ENCODE measurements at regions not wholly inside any gene's neighbourhood (a gene's known extent, or its start where the extent isn't known, plus 50 kb on each side); places are given as distances from the start of the nearest gene placed in this dataset.

GRCh38 chr1:36582066-36582755, 99.5 kb upstream of the CSF3R start:
- no peak for DNase-seq (ENCODE audit: low read depth, low spot score)

GRCh38 chr1:36580524-36580923, 97.8 kb upstream of the CSF3R start:
- no peak for DNase-seq (ENCODE audit: low read depth, low spot score)

GRCh38 chr1:36579039-36579438, 96.3 kb upstream of the CSF3R start:
- DNase-seq (ENCODE audit: low read depth, low spot score), result no peak

- DNase-seq (ENCODE audit: low read depth, low spot score), result no peak
These were observed 93.9 kb upstream of the CSF3R start for GRCh38 chr1:36576551-36577110.

GRCh38 chr1:36576118-36576517, 93.4 kb upstream of the CSF3R start:
- no peak for DNase-seq (ENCODE audit: low read depth, low spot score)

GRCh38 chr1:36573445-36573844, 90.7 kb upstream of the CSF3R start:
- DNase-seq (ENCODE audit: low read depth, low spot score), result no peak

GRCh38 chr1:36572906-36573305, 90.2 kb upstream of the CSF3R start:
- DNase-seq (ENCODE audit: low read depth, low spot score), result no peak

- no peak for DNase-seq (ENCODE audit: low read depth, low spot score)
These were observed 89.5 kb upstream of the CSF3R start for GRCh38 chr1:36572142-36572715.

GRCh38 chr1:36571106-36571505, 88.4 kb upstream of the CSF3R start:
- DNase-seq (ENCODE audit: low read depth, low spot score), result no peak

- no peak for DNase-seq (ENCODE audit: low read depth, low spot score)
These were observed 87.9 kb upstream of the CSF3R start for GRCh38 chr1:36570478-36571060.

GRCh38 chr1:36570006-36570405, 87.3 kb upstream of the CSF3R start:
- no peak for DNase-seq (ENCODE audit: low read depth, low spot score)

- no peak for DNase-seq (ENCODE audit: low read depth, low spot score)
These were observed 85.1 kb upstream of the CSF3R start for GRCh38 chr1:36567601-36568341.

- DNase-seq (ENCODE audit: low read depth, low spot score), result no peak
These were observed 83.1 kb upstream of the CSF3R start for GRCh38 chr1:36565576-36566501.

GRCh38 chr1:36562181-36562685, 79.5 kb upstream of the CSF3R start:
- no peak for DNase-seq (ENCODE audit: low read depth, low spot score)

GRCh38 chr1:36561361-36561724, 78.6 kb upstream of the CSF3R start:
- no peak for DNase-seq (ENCODE audit: low read depth, low spot score)

- no peak for DNase-seq (ENCODE audit: low read depth, low spot score)
These were observed 78.1 kb upstream of the CSF3R start for GRCh38 chr1:36560621-36561360.

- no peak for DNase-seq (ENCODE audit: low read depth, low spot score)
These were observed 77.5 kb upstream of the CSF3R start for GRCh38 chr1:36560177-36560576.

- DNase-seq (ENCODE audit: low read depth, low spot score), result no peak
These were observed 76.3 kb upstream of the CSF3R start for GRCh38 chr1:36559061-36559460.

- no peak for DNase-seq (ENCODE audit: low read depth, low spot score)
These were observed 74.6 kb upstream of the CSF3R start for GRCh38 chr1:36557041-36558000.
